Glutamatergic neuron (in vitro differentiated cells): ENCODE measurements at regions not wholly inside any gene's neighbourhood (a gene's known extent, or its start where the extent isn't known, plus 50 kb on each side); places are given as distances from the start of the nearest gene placed in this dataset.
A peak's percentile ranks its signal among the peaks of the same experiment; 100 is the strongest.

ENCODE experiments used
- DNase-seq: peaks from one replicate; pipeline ENCODE4 v3.0.0; 2022
- H3K27ac Mint-ChIP-seq: one replicate; pipeline ENCODE4 v1.8.0; 2020; ENCODE audit warnings: mild to moderate bottlenecking, mixed read lengths, inconsistent platforms; ENCODE audit not compliant: unreplicated experiment
- H3K27me3 Mint-ChIP-seq: one replicate; pipeline ENCODE4 v1.8.0; 2020; ENCODE audit warnings: mild to moderate bottlenecking, moderate library complexity, mixed read lengths, inconsistent platforms; ENCODE audit not compliant: unreplicated experiment
- H3K36me3 Mint-ChIP-seq: one replicate; pipeline ENCODE4 v1.8.0; 2020; ENCODE audit warnings: mild to moderate bottlenecking, mixed read lengths, inconsistent platforms; ENCODE audit not compliant: unreplicated experiment
- H3K4me1 Mint-ChIP-seq: one replicate; pipeline ENCODE4 v1.8.0; 2020; ENCODE audit warnings: mild to moderate bottlenecking, low read depth, mixed read lengths, inconsistent platforms; ENCODE audit not compliant: unreplicated experiment
- H3K4me3 Mint-ChIP-seq: one replicate; pipeline ENCODE4 v1.8.0; 2020; ENCODE audit warnings: mild to moderate bottlenecking, mixed read lengths, inconsistent platforms; ENCODE audit not compliant: unreplicated experiment
- H3K9me3 Mint-ChIP-seq: one replicate; pipeline ENCODE4 v1.8.0; 2020; ENCODE audit warnings: mild to moderate bottlenecking, moderate library complexity, mixed read lengths, inconsistent platforms; ENCODE audit not compliant: unreplicated experiment
- TF ChIP-seq, protein P1 (sequence below): fragments of 200-600 bp; sonication (generic); IDR thresholded peaks from one replicate; pipeline ENCODE4 v1.5.0; 2021; ENCODE audit not compliant: partially characterized antibody, unreplicated experiment

GRCh38 chr11:45347348-45348082 lies 61.4 kb upstream of the SYT13 start:
- no peaks in the 10 kb centered on the region for H3K9me3 Mint-ChIP-seq
- no peak overlapping the region for H3K27ac Mint-ChIP-seq
- peaks cover 4% of the 10 kb centered on the region for H3K27me3 Mint-ChIP-seq
- TF ChIP-seq, protein P1, sequence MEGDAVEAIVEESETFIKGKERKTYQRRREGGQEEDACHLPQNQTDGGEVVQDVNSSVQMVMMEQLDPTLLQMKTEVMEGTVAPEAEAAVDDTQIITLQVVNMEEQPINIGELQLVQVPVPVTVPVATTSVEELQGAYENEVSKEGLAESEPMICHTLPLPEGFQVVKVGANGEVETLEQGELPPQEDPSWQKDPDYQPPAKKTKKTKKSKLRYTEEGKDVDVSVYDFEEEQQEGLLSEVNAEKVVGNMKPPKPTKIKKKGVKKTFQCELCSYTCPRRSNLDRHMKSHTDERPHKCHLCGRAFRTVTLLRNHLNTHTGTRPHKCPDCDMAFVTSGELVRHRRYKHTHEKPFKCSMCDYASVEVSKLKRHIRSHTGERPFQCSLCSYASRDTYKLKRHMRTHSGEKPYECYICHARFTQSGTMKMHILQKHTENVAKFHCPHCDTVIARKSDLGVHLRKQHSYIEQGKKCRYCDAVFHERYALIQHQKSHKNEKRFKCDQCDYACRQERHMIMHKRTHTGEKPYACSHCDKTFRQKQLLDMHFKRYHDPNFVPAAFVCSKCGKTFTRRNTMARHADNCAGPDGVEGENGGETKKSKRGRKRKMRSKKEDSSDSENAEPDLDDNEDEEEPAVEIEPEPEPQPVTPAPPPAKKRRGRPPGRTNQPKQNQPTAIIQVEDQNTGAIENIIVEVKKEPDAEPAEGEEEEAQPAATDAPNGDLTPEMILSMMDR: no peak
- peaks cover 12% of the 10 kb centered on the region for H3K4me1 Mint-ChIP-seq
- H3K4me3 Mint-ChIP-seq: no peak overlapping the region
- no peak for DNase-seq
- no peaks in the 10 kb centered on the region for H3K36me3 Mint-ChIP-seq

- Mint-ChIP-seq H3K4me3 (no peak overlapping the region), H3K27me3 (peaks cover 7% of the 10 kb centered on the region), H3K36me3 (no peaks in the 10 kb centered on the region), H3K9me3 (peaks cover 2% of the 10 kb centered on the region), H3K27ac (no peak overlapping the region), H3K4me1 (peaks cover 21% of the 10 kb centered on the region)
- DNase-seq: no peak
- TF ChIP-seq, protein P1: no peak
Measured at GRCh38 chr11:45345491-45345890, 59.4 kb upstream of the SYT13 start.

GRCh38 chr11:45344028-45344427 lies 57.9 kb upstream of the SYT13 start:
- no peak overlapping the region for H3K27ac Mint-ChIP-seq
- TF ChIP-seq, protein P1: no peak
- H3K4me3 Mint-ChIP-seq: no peak overlapping the region
- DNase-seq: no peak
- peaks cover 5% of the 10 kb centered on the region for H3K27me3 Mint-ChIP-seq
- H3K36me3 Mint-ChIP-seq: no peaks in the 10 kb centered on the region
- peaks cover 30% of the 10 kb centered on the region for H3K4me1 Mint-ChIP-seq
- peaks cover 2% of the 10 kb centered on the region for H3K9me3 Mint-ChIP-seq

DNA sequence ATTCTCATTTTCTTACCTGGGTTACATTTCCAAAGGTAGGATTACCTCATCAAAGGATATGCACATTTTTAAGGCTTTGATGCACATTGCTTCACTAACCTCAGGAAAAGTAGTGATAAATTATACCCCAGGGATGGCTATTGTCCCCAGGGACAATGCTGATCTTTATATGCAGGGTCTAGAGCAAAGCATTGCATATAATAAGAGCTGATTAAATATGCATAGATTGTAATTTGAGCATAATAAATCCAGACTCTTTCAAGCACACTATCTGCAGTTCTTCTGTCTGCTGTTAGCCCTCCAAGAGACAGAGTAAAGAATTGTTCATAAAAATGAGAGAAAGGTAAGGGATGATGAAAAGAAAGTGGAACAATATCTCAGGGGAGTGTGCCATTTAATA lies 57.3 kb upstream of the SYT13 start:
- H3K4me1 Mint-ChIP-seq: peaks cover 33% of the 10 kb centered on the region
- H3K27me3 Mint-ChIP-seq: peaks cover 5% of the 10 kb centered on the region
- no peak for DNase-seq
- peak overlapping the region; percentile 3 for H3K27ac Mint-ChIP-seq
- TF ChIP-seq, protein P1: no peak
- no peak overlapping the region for H3K4me3 Mint-ChIP-seq
- no peaks in the 10 kb centered on the region for H3K36me3 Mint-ChIP-seq
- peaks cover 2% of the 10 kb centered on the region for H3K9me3 Mint-ChIP-seq

- Mint-ChIP-seq H3K36me3 (no peaks in the 10 kb centered on the region), H3K27ac (no peak overlapping the region), H3K4me3 (no peak overlapping the region), H3K27me3 (peaks cover 5% of the 10 kb centered on the region), H3K9me3 (peaks cover 2% of the 10 kb centered on the region), H3K4me1 (peaks cover 31% of the 10 kb centered on the region)
- peak; percentile 36 for DNase-seq
- TF ChIP-seq, protein P1: no peak
Measured at GRCh38 chr11:45341372-45341771, 55.2 kb upstream of the SYT13 start.
